ENCODE measurements at regions not wholly inside any gene's neighbourhood (a gene's known extent, or its start where the extent isn't known, plus 50 kb on each side); places are given as distances from the start of the nearest gene placed in this dataset.

GRCh38 chr3:84074767-84075166, 884.0 kb upstream of the CADM2 start:
- no peak for DNase-seq (ENCODE audit: extremely low read depth, low read depth)
- TF ChIP-seq, protein P1, sequence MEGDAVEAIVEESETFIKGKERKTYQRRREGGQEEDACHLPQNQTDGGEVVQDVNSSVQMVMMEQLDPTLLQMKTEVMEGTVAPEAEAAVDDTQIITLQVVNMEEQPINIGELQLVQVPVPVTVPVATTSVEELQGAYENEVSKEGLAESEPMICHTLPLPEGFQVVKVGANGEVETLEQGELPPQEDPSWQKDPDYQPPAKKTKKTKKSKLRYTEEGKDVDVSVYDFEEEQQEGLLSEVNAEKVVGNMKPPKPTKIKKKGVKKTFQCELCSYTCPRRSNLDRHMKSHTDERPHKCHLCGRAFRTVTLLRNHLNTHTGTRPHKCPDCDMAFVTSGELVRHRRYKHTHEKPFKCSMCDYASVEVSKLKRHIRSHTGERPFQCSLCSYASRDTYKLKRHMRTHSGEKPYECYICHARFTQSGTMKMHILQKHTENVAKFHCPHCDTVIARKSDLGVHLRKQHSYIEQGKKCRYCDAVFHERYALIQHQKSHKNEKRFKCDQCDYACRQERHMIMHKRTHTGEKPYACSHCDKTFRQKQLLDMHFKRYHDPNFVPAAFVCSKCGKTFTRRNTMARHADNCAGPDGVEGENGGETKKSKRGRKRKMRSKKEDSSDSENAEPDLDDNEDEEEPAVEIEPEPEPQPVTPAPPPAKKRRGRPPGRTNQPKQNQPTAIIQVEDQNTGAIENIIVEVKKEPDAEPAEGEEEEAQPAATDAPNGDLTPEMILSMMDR (IDR thresholded peaks at IDR 0.05; ENCODE audit: low read depth, low read length, missing control alignments) = no peak
- no peak overlapping the region for H3K4me3 ChIP-seq (replicated peaks; ENCODE audit: low read depth, low read length)

- no peak overlapping the region for H3K4me3 ChIP-seq (replicated peaks; ENCODE audit: low read depth, low read length)
- TF ChIP-seq, protein P1 (IDR thresholded peaks at IDR 0.05; ENCODE audit: low read depth, low read length, missing control alignments) = no peak
- no peak for DNase-seq (ENCODE audit: extremely low read depth, low read depth)
Measured at GRCh38 chr3:84077479-84077878, 881.3 kb upstream of the CADM2 start.

- H3K4me3 ChIP-seq (replicated peaks; ENCODE audit: low read depth, low read length) = no peak overlapping the region
- TF ChIP-seq, protein P1 (IDR thresholded peaks at IDR 0.05; ENCODE audit: low read depth, low read length, missing control alignments) = no peak
- DNase-seq (ENCODE audit: extremely low read depth, low read depth) = no peak
Measured at GRCh38 chr3:84082726-84083125, 876.1 kb upstream of the CADM2 start.

DNA sequence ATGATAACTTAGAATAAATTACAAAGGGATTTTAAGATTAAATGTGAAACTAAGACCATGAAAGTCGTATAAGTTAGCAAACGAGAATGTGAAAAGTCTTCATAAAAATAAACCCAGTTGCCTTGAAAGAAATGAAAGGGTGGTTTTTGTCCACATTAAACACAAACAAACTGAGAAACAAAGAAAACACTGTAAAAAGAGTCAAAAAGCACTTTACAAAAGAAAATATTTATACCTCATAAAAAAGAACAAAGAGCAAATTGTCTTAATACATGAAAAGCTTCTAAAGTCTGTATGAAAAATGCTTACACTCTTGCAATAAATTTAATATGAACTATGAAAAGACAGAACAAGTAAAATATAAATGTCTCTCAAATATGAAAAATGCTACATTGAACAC, 865.9 kb upstream of the CADM2 start:
- TF ChIP-seq, protein P1 (IDR thresholded peaks at IDR 0.05; ENCODE audit: low read depth, low read length, missing control alignments) = no peak
- H3K4me3 ChIP-seq (replicated peaks; ENCODE audit: low read depth, low read length) = no peak overlapping the region
- no peak for DNase-seq (ENCODE audit: extremely low read depth, low read depth)

GRCh38 chr3:84096188-84096587, 862.6 kb upstream of the CADM2 start:
- no peak for DNase-seq (ENCODE audit: extremely low read depth, low read depth)
- TF ChIP-seq, protein P1 (IDR thresholded peaks at IDR 0.05; ENCODE audit: low read depth, low read length, missing control alignments) = no peak
- H3K4me3 ChIP-seq (replicated peaks; ENCODE audit: low read depth, low read length) = no peak overlapping the region

DNA sequence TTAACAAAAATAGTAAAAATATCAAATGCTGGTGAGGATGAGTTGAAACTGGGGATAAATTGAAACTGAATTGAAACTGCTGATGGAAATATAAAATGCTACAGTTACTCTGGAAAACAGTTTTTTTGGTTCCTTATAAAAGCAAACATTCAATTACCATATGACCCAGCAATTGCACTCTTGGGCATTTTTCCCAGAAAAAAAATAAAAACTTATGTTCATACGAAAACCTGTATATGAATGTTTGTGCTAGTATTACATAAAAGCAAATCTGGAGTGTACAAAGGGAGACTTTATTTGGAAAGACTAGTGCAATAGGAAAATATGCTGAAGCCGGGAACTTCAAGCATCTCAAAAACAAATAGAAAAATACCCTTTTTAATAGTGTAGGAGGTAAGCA, 857.9 kb upstream of the CADM2 start:
- H3K4me3 ChIP-seq (replicated peaks; ENCODE audit: low read depth, low read length) = no peak overlapping the region
- no peak for DNase-seq (ENCODE audit: extremely low read depth, low read depth)
- TF ChIP-seq, protein P1 (IDR thresholded peaks at IDR 0.05; ENCODE audit: low read depth, low read length, missing control alignments) = no peak

GRCh38 chr3:84108442-84108971, 850.3 kb upstream of the CADM2 start:
- H3K4me3 ChIP-seq (replicated peaks; ENCODE audit: low read depth, low read length) = no peak overlapping the region
- DNase-seq (ENCODE audit: extremely low read depth, low read depth) = no peak
- TF ChIP-seq, protein P1 (IDR thresholded peaks at IDR 0.05; ENCODE audit: low read depth, low read length, missing control alignments) = no peak

Measured in HFF-Myc (cell line).